Cardiac muscle cell (in vitro differentiated cells and primary cell): ENCODE measurements at regions not wholly inside any gene's neighbourhood (a gene's known extent, or its start where the extent isn't known, plus 50 kb on each side); places are given as distances from the start of the nearest gene placed in this dataset.

Source experiments
- DNase-seq, 2 donors: peaks; one replicate each; pipeline versions ENCODE4 v3.0.0 to v3.0.0-alpha.2; 2010 to 2017; ENCODE audit warnings: low read depth in 1 of 2, low spot score in 1 of 2
- H3K27ac ChIP-seq: fragments of 200-600 bp; sonication (generic); 2 replicates; pipeline ENCODE4 v1.5.1; 2016
- H3K27me3 ChIP-seq: fragments of 200-600 bp; sonication (generic); 2 replicates; pipeline ENCODE4 v1.6.0; 2016; ENCODE audit warnings: control low read depth
- H3K36me3 ChIP-seq: fragments of 200-600 bp; sonication (generic); 2 replicates; pipeline ENCODE4 v1.5.1; 2016; ENCODE audit warnings: control low read depth
- H3K4me1 ChIP-seq: fragments of 200-600 bp; sonication (generic); 2 replicates; pipeline ENCODE4 v1.8.1; 2017; ENCODE audit warnings: low read depth, mild to moderate bottlenecking, mixed run types
- H3K4me3 ChIP-seq: fragments of 200-600 bp; sonication (generic); 2 replicates; pipeline ENCODE4 v1.5.1; 2016; ENCODE audit warnings: mild to moderate bottlenecking
- H3K9me3 ChIP-seq: fragments of 200-600 bp; sonication (generic); 2 replicates; pipeline ENCODE4 v1.5.1; 2017; ENCODE audit warnings: low read depth, mild to moderate bottlenecking, control low read depth
- CTCF ChIP-seq: IDR thresholded peaks from 2 replicates; pipeline ENCODE4 v1.5.1; 2012; ENCODE audit warnings: low read depth, mild to moderate bottlenecking, low read length

DNA sequence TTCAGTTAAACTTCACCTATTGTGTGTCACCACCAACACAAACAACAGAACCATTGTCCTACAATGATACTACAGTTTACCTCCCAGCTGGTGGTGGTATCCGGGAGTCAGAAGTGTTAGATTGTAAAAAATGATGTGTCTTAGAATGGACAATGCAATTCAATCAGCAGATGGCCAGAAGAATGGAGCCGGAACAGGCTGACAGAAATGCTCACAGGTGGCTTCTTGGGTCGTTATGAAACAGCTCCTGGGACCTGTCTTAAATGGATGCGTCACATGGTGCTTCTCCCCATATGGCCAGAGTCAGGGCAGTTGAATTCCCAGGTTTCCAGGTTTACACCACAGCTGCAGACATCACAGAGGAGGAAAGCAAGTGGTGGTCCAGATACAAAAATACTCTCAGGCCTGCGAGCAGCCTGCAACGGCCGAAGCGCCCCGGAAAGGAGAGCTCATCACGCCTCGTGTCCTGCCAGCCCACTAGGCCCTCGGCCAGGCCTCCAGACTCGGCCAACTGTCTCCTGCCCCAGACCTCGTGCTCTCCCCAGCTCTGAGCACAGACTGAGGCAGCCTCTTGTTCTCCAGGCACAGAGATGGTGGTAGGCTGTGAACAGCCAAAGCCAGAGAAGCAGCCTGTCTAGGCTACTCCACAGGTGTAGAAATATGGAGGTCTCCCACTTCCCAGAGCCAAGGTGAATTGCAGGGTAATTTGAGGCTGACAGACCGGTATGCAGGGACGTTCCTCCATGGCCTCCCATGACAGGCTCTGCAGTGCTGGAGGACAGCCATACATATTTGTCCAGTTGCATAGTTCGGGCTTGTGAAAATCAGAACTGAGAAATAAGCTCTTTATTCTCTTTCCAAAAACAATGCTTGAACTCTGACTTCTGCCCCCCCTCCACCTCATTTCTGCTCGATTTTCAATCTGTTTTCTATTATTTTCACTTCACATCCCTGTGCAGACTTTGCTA lies 98.5 kb upstream of the SPATA31C2 start:
- Histone ChIP-seq H3K27me3 (no peaks in the 10 kb centered on the region), H3K4me1 (no peaks in the 10 kb centered on the region), H3K36me3 (no peaks in the 10 kb centered on the region), H3K9me3 (no peaks in the 10 kb centered on the region), H3K4me3 (no peak overlapping the region), H3K27ac (no peak overlapping the region)
- peak in 1 of 2 donors; percentile 24 for DNase-seq
- TF ChIP-seq CTCF = no peak

- H3K27ac ChIP-seq = no peak overlapping the region
- no peaks in the 10 kb centered on the region for H3K36me3 ChIP-seq
- no peak overlapping the region for H3K4me3 ChIP-seq
- no peaks in the 10 kb centered on the region for H3K4me1 ChIP-seq
- DNase-seq = no peak
- TF ChIP-seq CTCF = no peak
- no peaks in the 10 kb centered on the region for H3K27me3 ChIP-seq
- H3K9me3 ChIP-seq = no peaks in the 10 kb centered on the region
These were observed 97.3 kb upstream of the SPATA31C2 start for GRCh38 chr9:88235615-88236014.

DNA sequence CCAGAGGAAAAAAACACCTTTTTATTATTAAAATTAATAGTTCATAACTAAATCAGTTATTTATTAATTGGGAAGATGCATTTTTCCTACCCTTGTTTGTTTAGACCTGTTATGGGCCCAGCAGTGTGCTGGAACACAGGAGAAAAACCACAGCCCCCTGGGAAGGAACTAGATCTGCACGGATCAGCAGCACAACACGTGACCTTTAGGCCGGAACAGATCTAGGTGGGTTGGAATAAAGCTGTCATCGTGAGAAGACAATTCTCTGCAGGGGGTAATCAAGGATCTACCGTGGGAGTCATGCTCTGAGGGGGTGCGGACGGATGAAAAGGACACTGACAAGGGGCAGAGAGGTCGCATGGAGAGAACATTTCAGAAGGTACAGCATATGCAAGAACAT lies 95.8 kb upstream of the SPATA31C2 start:
- no peak for DNase-seq
- H3K27ac ChIP-seq = no peak overlapping the region

DNA sequence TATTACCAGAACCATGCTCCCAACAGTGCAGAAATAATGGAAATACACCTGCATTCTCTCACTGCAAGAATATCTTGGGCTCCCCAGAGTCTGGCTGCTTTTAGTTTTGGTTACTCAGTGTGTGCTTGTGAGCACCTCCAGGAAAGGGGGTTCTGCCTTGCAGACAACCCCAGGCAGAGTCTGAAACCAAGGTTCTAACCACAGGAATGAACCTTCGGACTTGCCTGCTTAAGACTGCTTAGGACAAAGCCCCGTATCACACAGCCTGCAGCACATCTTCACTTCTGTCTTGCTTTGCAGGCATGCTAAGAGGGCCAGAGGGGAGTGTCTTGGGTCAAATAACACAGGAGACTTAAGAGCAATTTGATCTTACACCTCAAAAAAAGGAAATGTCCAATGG lies 94.8 kb upstream of the SPATA31C2 start:
- no peak overlapping the region for H3K4me3 ChIP-seq
- DNase-seq = no peak
- TF ChIP-seq CTCF = no peak

More for the DNA sequence above, 95.8 kb upstream of the SPATA31C2 start:
- Histone ChIP-seq H3K36me3 (no peaks in the 10 kb centered on the region), H3K4me1 (no peaks in the 10 kb centered on the region), H3K4me3 (no peak overlapping the region), H3K9me3 (no peaks in the 10 kb centered on the region), H3K27me3 (no peaks in the 10 kb centered on the region)
- TF ChIP-seq CTCF = no peak

GRCh38 chr9:88230612-88231011 lies 92.3 kb upstream of the SPATA31C2 start:
- no peak overlapping the region for H3K27ac ChIP-seq
- no peaks in the 10 kb centered on the region for H3K36me3 ChIP-seq
- no peaks in the 10 kb centered on the region for H3K27me3 ChIP-seq
- TF ChIP-seq CTCF = no peak
- no peaks in the 10 kb centered on the region for H3K4me1 ChIP-seq
- no peaks in the 10 kb centered on the region for H3K9me3 ChIP-seq
- no peak for DNase-seq
- H3K4me3 ChIP-seq = no peak overlapping the region

More for the DNA sequence above, 94.8 kb upstream of the SPATA31C2 start:
- Histone ChIP-seq H3K36me3 (no peaks in the 10 kb centered on the region), H3K4me1 (no peaks in the 10 kb centered on the region), H3K27me3 (no peaks in the 10 kb centered on the region), H3K9me3 (no peaks in the 10 kb centered on the region), H3K27ac (no peak overlapping the region)
